DMS79 treated with DMSO at 0.1 percent for 48 hours (cell line): ENCODE measurements at regions not wholly inside any gene's neighbourhood (a gene's known extent, or its start where the extent isn't known, plus 50 kb on each side); places are given as distances from the start of the nearest gene placed in this dataset.

Experiments used
- DNase-seq: peaks from one replicate; lab custom pipeline; 2025; lab: John Stamatoyannopoulos, UW

- DNase-seq, result no peak
Observed at GRCh38 chr12:98280152-98280551, 235.2 kb upstream of the TMPO start.

- DNase-seq, result no peak
Observed at GRCh38 chr12:98280621-98281020, 234.8 kb upstream of the TMPO start.

- no peak for DNase-seq
Observed at GRCh38 chr12:98291828-98292227, 223.6 kb upstream of the TMPO start.

- DNase-seq, result no peak
Observed at GRCh38 chr12:98294051-98294805, 221.2 kb upstream of the TMPO start.

- no peak for DNase-seq
Observed at GRCh38 chr12:98295681-98296080, 219.7 kb upstream of the TMPO start.

- no peak for DNase-seq
Observed at GRCh38 chr12:98296462-98297079, 218.8 kb upstream of the TMPO start.

- no peak for DNase-seq
Observed at GRCh38 chr12:98297538-98297937, 217.9 kb upstream of the TMPO start.

GRCh38 chr12:98308141-98308540 lies 207.2 kb upstream of the TMPO start:
- DNase-seq, result no peak

GRCh38 chr12:98317939-98318899 lies 197.2 kb upstream of the TMPO start:
- peak; percentile 22 for DNase-seq

- peak; percentile 64 for DNase-seq
Observed at GRCh38 chr12:98319716-98320425, 195.5 kb upstream of the TMPO start.

GRCh38 chr12:98325003-98325402 lies 190.4 kb upstream of the TMPO start:
- no peak for DNase-seq

GRCh38 chr12:98328467-98328866 lies 186.9 kb upstream of the TMPO start:
- DNase-seq, result no peak

GRCh38 chr12:98329589-98329988 lies 185.8 kb upstream of the TMPO start:
- no peak for DNase-seq

GRCh38 chr12:98332642-98333041 lies 182.7 kb upstream of the TMPO start:
- no peak for DNase-seq

- DNase-seq, result no peak
Observed at GRCh38 chr12:98334768-98335167, 180.6 kb upstream of the TMPO start.

GRCh38 chr12:98341026-98341425 lies 174.4 kb upstream of the TMPO start:
- no peak for DNase-seq

GRCh38 chr12:98341732-98342131 lies 173.7 kb upstream of the TMPO start:
- no peak for DNase-seq

- DNase-seq, result no peak
Observed at GRCh38 chr12:98343002-98343567, 172.3 kb upstream of the TMPO start.

- DNase-seq, result no peak
Observed at GRCh38 chr12:98344046-98344930, 171.1 kb upstream of the TMPO start.

- no peak for DNase-seq
Observed at GRCh38 chr12:98345308-98345876, 170.0 kb upstream of the TMPO start.
